Body of pancreas (tissue), 4 donors: ENCODE measurements at regions not wholly inside any gene's neighbourhood (a gene's known extent, or its start where the extent isn't known, plus 50 kb on each side); places are given as distances from the start of the nearest gene placed in this dataset.

Source experiments
- POLR2A ChIP-seq, 3 donors: fragments of 450-650 bp; IDR thresholded peaks; one replicate each; pipeline ENCODE4 v1.6.1; 2016; ENCODE audit warnings: antibody characterized with exemption in 3 of 3, mild to moderate bottlenecking in 2 of 3
- TF ChIP-seq, protein P1 (sequence below), 7 experiments: fragments of 450-650 bp in 4 of 7; fragments of 200-600 bp in 3 of 7; sonication (generic) in 3 of 7; IDR thresholded peaks; one replicate each; pipeline ENCODE4 v1.5.1; 2016 to 2019; ENCODE audit warnings: antibody characterized with exemption in 7 of 7

DNA sequence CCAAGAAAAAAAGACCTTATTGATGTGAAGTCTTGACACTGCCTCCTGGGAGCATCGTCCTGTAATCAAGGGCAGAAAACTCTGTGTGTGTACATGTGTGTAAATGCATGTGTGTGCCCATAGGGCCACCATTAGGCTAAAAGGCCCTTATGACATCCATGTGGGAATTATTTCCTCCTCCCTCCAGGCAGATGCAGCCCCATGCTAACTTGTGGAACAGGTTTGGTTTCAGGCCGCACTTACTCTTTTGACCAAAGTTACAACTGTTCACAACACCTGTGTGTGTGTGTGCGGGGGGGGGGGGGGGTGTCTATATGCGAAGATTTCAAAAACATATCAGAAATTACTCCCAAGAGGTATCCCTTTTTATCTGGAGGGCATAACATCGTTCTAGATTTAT, 87.4 kb upstream of the SLC14A2 start:
- TF ChIP-seq, protein P1, sequence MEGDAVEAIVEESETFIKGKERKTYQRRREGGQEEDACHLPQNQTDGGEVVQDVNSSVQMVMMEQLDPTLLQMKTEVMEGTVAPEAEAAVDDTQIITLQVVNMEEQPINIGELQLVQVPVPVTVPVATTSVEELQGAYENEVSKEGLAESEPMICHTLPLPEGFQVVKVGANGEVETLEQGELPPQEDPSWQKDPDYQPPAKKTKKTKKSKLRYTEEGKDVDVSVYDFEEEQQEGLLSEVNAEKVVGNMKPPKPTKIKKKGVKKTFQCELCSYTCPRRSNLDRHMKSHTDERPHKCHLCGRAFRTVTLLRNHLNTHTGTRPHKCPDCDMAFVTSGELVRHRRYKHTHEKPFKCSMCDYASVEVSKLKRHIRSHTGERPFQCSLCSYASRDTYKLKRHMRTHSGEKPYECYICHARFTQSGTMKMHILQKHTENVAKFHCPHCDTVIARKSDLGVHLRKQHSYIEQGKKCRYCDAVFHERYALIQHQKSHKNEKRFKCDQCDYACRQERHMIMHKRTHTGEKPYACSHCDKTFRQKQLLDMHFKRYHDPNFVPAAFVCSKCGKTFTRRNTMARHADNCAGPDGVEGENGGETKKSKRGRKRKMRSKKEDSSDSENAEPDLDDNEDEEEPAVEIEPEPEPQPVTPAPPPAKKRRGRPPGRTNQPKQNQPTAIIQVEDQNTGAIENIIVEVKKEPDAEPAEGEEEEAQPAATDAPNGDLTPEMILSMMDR (IDR thresholded peaks at IDR 0.05) = no peak
- TF ChIP-seq POLR2A (IDR thresholded peaks at IDR 0.05) = no peak
